ENCODE measurements at regions not wholly inside any gene's neighbourhood (a gene's known extent, or its start where the extent isn't known, plus 50 kb on each side); places are given as distances from the start of the nearest gene placed in this dataset.

GRCh38 chr3:102599819-102600576, 165.2 kb downstream of the ZPLD1 start:
- H3K9ac ChIP-seq (ENCODE audit: low read length in 3 of 3): no peak overlapping the region
- no peaks in the 10 kb centered on the region for H3K9me3 ChIP-seq (ENCODE audit: control insufficient read depth in 2 of 3, insufficient read depth in 1 of 3, low read length in 3 of 3)
- H3K27me3 ChIP-seq (ENCODE audit: control insufficient read depth, insufficient read depth, low read length): no peaks in the 10 kb centered on the region
- no peak overlapping the region for H3K4me3 ChIP-seq (ENCODE audit: low read length in 3 of 3)
- H3K27ac ChIP-seq (ENCODE audit: low read depth in 2 of 2, low read length in 2 of 2): no peak overlapping the region
- no peaks in the 10 kb centered on the region for H3K36me3 ChIP-seq (ENCODE audit: control insufficient read depth in 2 of 3, insufficient read depth in 3 of 3, low read length in 3 of 3)
- FAIRE-seq (no peak), DNase-seq (no peak)
- no peaks in the 10 kb centered on the region for H3K4me1 ChIP-seq (ENCODE audit: control insufficient read depth in 2 of 3, insufficient read depth in 2 of 3, low read depth in 1 of 3, low read length in 3 of 3)
- TF ChIP-seq CTCF (IDR thresholded peaks at IDR 0.05; ENCODE audit: borderline replicate concordance, extremely low read depth, insufficient read depth): no peak
- intact Hi-C loops (cut with DNase I): no loop called here

- Histone ChIP-seq H3K9me3 (ENCODE audit: control insufficient read depth in 2 of 3, insufficient read depth in 1 of 3, low read length in 3 of 3) (no peaks in the 10 kb centered on the region), H3K36me3 (ENCODE audit: control insufficient read depth in 2 of 3, insufficient read depth in 3 of 3, low read length in 3 of 3) (no peaks in the 10 kb centered on the region), H3K9ac (ENCODE audit: low read length in 3 of 3) (no peak overlapping the region), H3K27me3 (ENCODE audit: control insufficient read depth, insufficient read depth, low read length) (no peaks in the 10 kb centered on the region), H3K4me1 (ENCODE audit: control insufficient read depth in 2 of 3, insufficient read depth in 2 of 3, low read depth in 1 of 3, low read length in 3 of 3) (no peaks in the 10 kb centered on the region), H3K4me3 (ENCODE audit: low read length in 3 of 3) (no peak overlapping the region), H3K27ac (ENCODE audit: low read depth in 2 of 2, low read length in 2 of 2) (no peak overlapping the region)
- intact Hi-C loops (cut with DNase I): no loop called here
- no peak for TF ChIP-seq CTCF (IDR thresholded peaks at IDR 0.05; ENCODE audit: borderline replicate concordance, extremely low read depth, insufficient read depth)
- DNase-seq (no peak), FAIRE-seq (no peak)
Observed at GRCh38 chr3:102605153-102605552, 170.3 kb downstream of the ZPLD1 start.

- Histone ChIP-seq H3K9ac (ENCODE audit: low read length in 3 of 3) (no peak overlapping the region), H3K36me3 (ENCODE audit: control insufficient read depth in 2 of 3, insufficient read depth in 3 of 3, low read length in 3 of 3) (no peaks in the 10 kb centered on the region), H3K27me3 (ENCODE audit: control insufficient read depth, insufficient read depth, low read length) (no peaks in the 10 kb centered on the region), H3K9me3 (ENCODE audit: control insufficient read depth in 2 of 3, insufficient read depth in 1 of 3, low read length in 3 of 3) (peaks cover 0 to 5% (median 2%) of the 10 kb centered on the region in 3 donors), H3K4me3 (ENCODE audit: low read length in 3 of 3) (no peak overlapping the region), H3K27ac (ENCODE audit: low read depth in 2 of 2, low read length in 2 of 2) (no peak overlapping the region), H3K4me1 (ENCODE audit: control insufficient read depth in 2 of 3, insufficient read depth in 2 of 3, low read depth in 1 of 3, low read length in 3 of 3) (no peaks in the 10 kb centered on the region)
- intact Hi-C loops (cut with DNase I): no loop called here
- FAIRE-seq: no peak
- no peak for TF ChIP-seq CTCF (IDR thresholded peaks at IDR 0.05; ENCODE audit: borderline replicate concordance, extremely low read depth, insufficient read depth)
- DNase-seq: no peak
Observed at GRCh38 chr3:102608875-102609274, 174.1 kb downstream of the ZPLD1 start.
